ENCODE measurements at regions not wholly inside any gene's neighbourhood (a gene's known extent, or its start where the extent isn't known, plus 50 kb on each side); places are given as distances from the start of the nearest gene placed in this dataset.
A peak's percentile ranks its signal among the peaks of the same experiment; 100 is the strongest.

GRCh38 chr9:75390951-75391350 is 302.6 kb downstream of the OSTF1 start:
- no peak for TF ChIP-seq CTCF (IDR thresholded peaks at IDR 0.05; ENCODE audit: low read depth, low read length)
- DNase-seq (ENCODE audit: low read depth, low spot score) = peak; percentile 56
- in situ Hi-C loops (cut with HindIII; ENCODE audit: low sequenced_read_pairs) = no loop called here
- no peak overlapping the region for H3K4me3 ChIP-seq (ENCODE audit: low read depth, low read length)

- no peak for DNase-seq (ENCODE audit: low read depth, low spot score)
- TF ChIP-seq CTCF (IDR thresholded peaks at IDR 0.05; ENCODE audit: low read depth, low read length) = no peak
- no peak overlapping the region for H3K4me3 ChIP-seq (ENCODE audit: low read depth, low read length)
- in situ Hi-C loops (cut with HindIII; ENCODE audit: low sequenced_read_pairs) = no loop called here
Observed at GRCh38 chr9:75391497-75391896, 303.2 kb downstream of the OSTF1 start.

- no peak for TF ChIP-seq CTCF (IDR thresholded peaks at IDR 0.05; ENCODE audit: low read depth, low read length)
- H3K4me3 ChIP-seq (ENCODE audit: low read depth, low read length) = no peak overlapping the region
- in situ Hi-C loops (cut with HindIII; ENCODE audit: low sequenced_read_pairs) = no loop called here
- DNase-seq (ENCODE audit: low read depth, low spot score) = no peak
Observed at GRCh38 chr9:75395336-75395735, 307.0 kb downstream of the OSTF1 start.

- no peak for DNase-seq (ENCODE audit: low read depth, low spot score)
- TF ChIP-seq CTCF (IDR thresholded peaks at IDR 0.05; ENCODE audit: low read depth, low read length) = no peak
- H3K4me3 ChIP-seq (ENCODE audit: low read depth, low read length) = no peak overlapping the region
- in situ Hi-C loops (cut with HindIII; ENCODE audit: low sequenced_read_pairs) = no loop called here
Observed at GRCh38 chr9:75397836-75398235, 309.5 kb downstream of the OSTF1 start.

- DNase-seq (ENCODE audit: low read depth, low spot score) = no peak
- in situ Hi-C loops (cut with HindIII; ENCODE audit: low sequenced_read_pairs) = no loop called here
- no peak overlapping the region for H3K4me3 ChIP-seq (ENCODE audit: low read depth, low read length)
- no peak for TF ChIP-seq CTCF (IDR thresholded peaks at IDR 0.05; ENCODE audit: low read depth, low read length)
Observed at GRCh38 chr9:75408391-75408790, 320.1 kb downstream of the OSTF1 start.

GRCh38 chr9:75410405-75410804 is 322.1 kb downstream of the OSTF1 start:
- TF ChIP-seq CTCF (IDR thresholded peaks at IDR 0.05; ENCODE audit: low read depth, low read length) = no peak
- in situ Hi-C loops (cut with HindIII; ENCODE audit: low sequenced_read_pairs) = no loop called here
- no peak overlapping the region for H3K4me3 ChIP-seq (ENCODE audit: low read depth, low read length)
- DNase-seq (ENCODE audit: low read depth, low spot score) = no peak
